Bone marrow (tissue), 2 donors: ENCODE measurements at regions not wholly inside any gene's neighbourhood (a gene's known extent, or its start where the extent isn't known, plus 50 kb on each side); places are given as distances from the start of the nearest gene placed in this dataset.
"Not testable (repeated sequence)": the region's sequence is repeated elsewhere in the genome, so short reads cannot be mapped to it uniquely, and the experiment has no call there.

ENCODE experiments used
- DNase-seq, 2 donors: peaks; one replicate each; lab custom pipeline; 2025; lab: John Stamatoyannopoulos, UW

- DNase-seq = no peak
Measured at GRCh38 chr18:38796762-38797161, 1231.2 kb upstream of the CELF4 start.

GRCh38 chr18:38792731-38793130 lies 1227.1 kb upstream of the CELF4 start:
- no peak for DNase-seq

- DNase-seq = no peak
Measured at GRCh38 chr18:38790786-38791185, 1225.2 kb upstream of the CELF4 start.

GRCh38 chr18:38790303-38790702 lies 1224.7 kb upstream of the CELF4 start:
- no peak for DNase-seq

- peak in 1 of 2 donors; percentile 2 for DNase-seq
Measured at GRCh38 chr18:38789141-38789540, 1223.5 kb upstream of the CELF4 start.

- no peak for DNase-seq
Measured at GRCh38 chr18:38786906-38787305, 1221.3 kb upstream of the CELF4 start.

- not testable (repeated sequence) for DNase-seq
Measured at GRCh38 chr18:38771620-38772019, 1206.0 kb upstream of the CELF4 start.

- no peak for DNase-seq
Measured at GRCh38 chr18:38768504-38768903, 1202.9 kb upstream of the CELF4 start.

GRCh38 chr18:38759457-38759856 lies 1193.9 kb upstream of the CELF4 start:
- no peak for DNase-seq

GRCh38 chr18:38756436-38756835 lies 1190.8 kb upstream of the CELF4 start:
- no peak for DNase-seq

- no peak for DNase-seq
Measured at GRCh38 chr18:38752430-38752829, 1186.8 kb upstream of the CELF4 start.

GRCh38 chr18:38751898-38752297 lies 1186.3 kb upstream of the CELF4 start:
- DNase-seq = no peak

- DNase-seq = no peak
Measured at GRCh38 chr18:38751211-38751610, 1185.6 kb upstream of the CELF4 start.

- no peak for DNase-seq
Measured at GRCh38 chr18:38750751-38751150, 1185.2 kb upstream of the CELF4 start.

GRCh38 chr18:38747153-38747552 lies 1181.6 kb upstream of the CELF4 start:
- no peak for DNase-seq

GRCh38 chr18:38720181-38720580 lies 1154.6 kb upstream of the CELF4 start:
- DNase-seq = not testable (repeated sequence)

- DNase-seq = no peak
Measured at GRCh38 chr18:38718365-38718901, 1152.8 kb upstream of the CELF4 start.

- no peak for DNase-seq
Measured at GRCh38 chr18:38709122-38709521, 1143.5 kb upstream of the CELF4 start.

- no peak for DNase-seq
Measured at GRCh38 chr18:38706373-38706772, 1140.8 kb upstream of the CELF4 start.

GRCh38 chr18:38698088-38698487 lies 1132.5 kb upstream of the CELF4 start:
- no peak for DNase-seq

GRCh38 chr18:38695559-38696280 lies 1130.1 kb upstream of the CELF4 start:
- peak in 1 of 2 donors; percentile 62 for DNase-seq

- peak in 1 of 2 donors; percentile 71 for DNase-seq
Measured at GRCh38 chr18:38693104-38693503, 1127.5 kb upstream of the CELF4 start.

GRCh38 chr18:38690626-38691025 lies 1125.0 kb upstream of the CELF4 start:
- DNase-seq = peak in 1 of 2 donors; percentile 92

GRCh38 chr18:38688416-38688815 lies 1122.8 kb upstream of the CELF4 start:
- DNase-seq = no peak
